IPS-NIHi11 (cell line): ENCODE measurements at regions not wholly inside any gene's neighbourhood (a gene's known extent, or its start where the extent isn't known, plus 50 kb on each side); places are given as distances from the start of the nearest gene placed in this dataset.

ENCODE experiments used
- DNase-seq: peaks from one replicate; pipeline ENCODE4 v3.0.0; 2012; ENCODE audit warnings: mixed read lengths, low spot score

DNA sequence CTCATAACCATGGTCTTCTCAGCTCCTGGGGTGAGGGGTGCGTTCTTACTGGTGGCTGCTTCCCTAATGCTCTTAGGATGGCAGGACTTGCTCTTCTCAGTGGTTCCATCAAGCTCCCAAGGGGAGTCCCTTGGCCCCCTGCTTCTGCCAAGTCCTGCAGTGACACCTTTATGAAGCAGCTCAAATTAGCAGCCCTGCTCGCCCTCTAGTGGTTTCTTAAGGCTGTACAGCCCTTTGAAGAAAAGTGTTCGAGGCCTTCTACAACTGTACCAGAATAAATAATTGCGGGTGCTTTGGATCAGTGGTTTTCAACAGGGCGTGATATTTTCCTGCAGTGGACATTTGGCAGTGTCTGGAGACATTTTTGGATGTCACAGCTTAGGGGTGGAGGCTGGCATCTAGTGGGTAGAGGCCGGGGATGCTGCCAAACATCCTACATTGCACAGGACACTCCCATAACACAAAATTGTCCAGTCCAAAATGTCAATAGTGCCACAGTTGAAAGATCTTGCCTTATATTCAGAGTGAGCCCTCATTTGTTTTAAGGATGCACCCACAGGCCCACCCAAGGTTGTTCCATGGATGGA is 204.7 kb upstream of the S100G start:
- DNase-seq: peak; percentile 44

DNA sequence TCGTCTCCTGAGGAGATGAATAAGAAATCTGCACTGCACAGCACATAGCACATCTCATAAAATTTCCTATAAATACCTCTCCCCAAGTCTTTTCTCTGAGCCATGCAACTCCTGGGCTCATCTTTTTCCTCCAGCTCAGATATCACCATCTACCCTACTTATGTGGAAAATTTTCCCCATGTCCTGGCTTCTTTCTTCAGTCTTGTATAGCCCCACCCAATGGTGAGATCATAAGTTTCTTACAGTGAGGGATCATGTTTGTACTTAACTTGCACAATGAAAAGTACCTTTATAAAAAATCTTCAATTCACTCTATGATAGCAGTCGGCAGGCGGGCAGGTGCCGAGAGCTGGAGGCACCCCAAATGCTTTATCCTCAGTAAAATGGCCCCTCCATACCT is 198.6 kb upstream of the S100G start:
- no peak for DNase-seq

DNA sequence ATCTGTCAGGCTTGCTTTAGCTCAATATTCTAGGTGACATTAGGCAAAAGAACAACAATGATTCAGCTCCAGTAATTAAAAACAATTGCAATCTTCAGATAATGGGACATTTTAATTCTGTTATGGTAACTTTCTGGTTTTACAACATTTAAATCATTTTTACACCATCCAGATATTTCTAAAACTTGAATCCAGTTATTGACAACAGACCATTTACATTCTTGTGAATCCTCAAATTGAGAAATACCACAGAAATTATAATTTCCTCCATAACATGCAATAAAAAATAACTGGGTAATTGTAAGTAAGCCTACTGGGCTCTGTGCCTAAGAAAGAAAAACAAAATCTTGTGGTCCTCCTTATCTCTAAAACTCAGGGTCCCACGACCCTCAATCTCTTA is 195.0 kb upstream of the S100G start:
- no peak for DNase-seq

DNA sequence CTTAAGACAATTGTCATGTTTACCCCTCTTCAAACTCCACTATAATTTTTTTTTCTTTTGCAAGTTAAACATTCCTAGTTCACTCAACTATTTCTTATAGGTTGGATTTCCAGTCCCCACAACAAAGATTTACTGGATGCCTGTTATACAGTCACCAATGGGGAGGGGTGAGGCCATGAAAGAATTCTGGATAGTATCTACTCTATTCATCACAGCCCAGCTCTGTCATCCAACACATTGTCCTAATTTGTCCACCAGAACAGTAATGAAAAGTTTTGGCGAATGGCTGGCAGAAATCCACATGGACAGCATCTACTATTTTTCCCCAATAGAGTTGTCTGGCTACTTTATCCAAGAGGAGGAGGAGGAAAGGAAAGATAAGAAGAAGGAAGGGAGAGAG is 192.7 kb upstream of the S100G start:
- DNase-seq: no peak

DNA sequence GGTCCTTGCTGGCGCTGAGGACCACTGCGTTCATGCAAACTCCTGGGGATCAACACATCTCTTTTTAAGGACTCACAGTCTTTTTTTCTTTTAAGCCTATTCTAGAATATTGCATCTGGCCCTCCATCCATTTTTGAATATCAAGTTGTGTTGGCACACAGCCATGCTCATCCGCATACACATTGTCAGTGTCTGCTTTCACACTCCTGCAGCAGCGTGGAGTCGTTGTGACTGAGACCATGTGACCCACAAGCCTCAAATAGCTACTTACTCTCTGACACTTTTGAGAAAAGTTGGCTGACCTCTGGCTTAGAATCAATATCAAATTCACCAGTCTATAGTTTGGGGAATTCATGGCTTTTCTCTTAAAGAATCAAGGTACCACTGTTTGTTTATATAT is 191.8 kb upstream of the S100G start:
- no peak for DNase-seq

DNA sequence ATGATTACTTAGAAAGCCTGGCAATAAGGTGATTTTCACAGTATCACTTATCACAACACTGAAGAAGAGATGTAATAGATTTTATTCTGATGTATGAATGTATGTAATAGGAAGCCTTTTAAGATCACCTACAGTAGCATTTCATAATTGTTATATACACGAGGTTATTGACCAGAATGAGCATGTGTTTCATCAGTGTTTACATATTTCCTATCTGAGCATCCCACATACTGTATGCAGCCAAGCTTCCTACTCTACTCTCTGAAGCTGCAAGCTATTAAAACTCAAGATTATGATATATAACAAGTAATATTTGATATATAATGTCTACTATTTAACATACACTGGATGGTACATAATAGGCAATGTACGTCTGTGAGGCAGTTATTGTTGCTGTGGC is 190.9 kb upstream of the S100G start:
- no peak for DNase-seq

DNA sequence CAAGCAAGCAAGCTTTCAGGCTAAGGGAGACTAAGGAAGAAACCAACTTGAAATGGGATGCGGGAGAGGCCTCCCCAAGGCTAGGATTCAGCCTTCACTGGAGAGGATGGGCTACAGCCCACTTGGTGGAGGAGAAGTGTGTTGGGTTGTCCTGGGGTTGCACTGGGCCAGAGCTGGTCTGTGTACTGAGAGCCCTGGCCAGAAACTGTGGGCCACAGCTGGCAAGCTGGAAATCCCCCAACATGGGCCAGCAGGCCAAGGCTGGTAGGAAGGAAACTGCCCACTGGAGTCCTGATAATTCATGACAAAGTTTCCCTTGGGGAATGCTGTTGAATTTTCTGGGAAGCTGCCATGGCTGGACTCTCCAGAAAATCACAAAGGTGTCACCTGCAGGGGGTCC is 188.0 kb upstream of the S100G start:
- no peak for DNase-seq

DNA sequence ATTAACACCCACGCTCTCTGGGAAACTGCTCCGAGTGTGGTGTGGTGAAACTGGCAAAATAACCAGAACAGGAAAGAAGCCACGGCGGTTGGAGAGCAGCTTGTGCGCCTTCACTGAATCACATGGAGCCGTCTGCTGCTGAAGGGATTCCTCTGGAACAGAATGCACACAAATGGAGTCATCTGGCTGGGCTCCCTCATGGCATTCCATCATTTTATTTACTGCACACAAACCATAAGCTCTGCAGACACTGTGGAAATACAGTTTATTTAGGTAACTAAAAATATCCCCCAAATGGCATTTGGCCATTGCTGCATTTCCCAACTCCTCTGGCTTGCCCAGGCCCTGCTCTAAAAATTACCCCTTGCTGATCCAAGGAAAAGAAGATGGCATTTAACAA is 187.0 kb upstream of the S100G start:
- DNase-seq: no peak

DNA sequence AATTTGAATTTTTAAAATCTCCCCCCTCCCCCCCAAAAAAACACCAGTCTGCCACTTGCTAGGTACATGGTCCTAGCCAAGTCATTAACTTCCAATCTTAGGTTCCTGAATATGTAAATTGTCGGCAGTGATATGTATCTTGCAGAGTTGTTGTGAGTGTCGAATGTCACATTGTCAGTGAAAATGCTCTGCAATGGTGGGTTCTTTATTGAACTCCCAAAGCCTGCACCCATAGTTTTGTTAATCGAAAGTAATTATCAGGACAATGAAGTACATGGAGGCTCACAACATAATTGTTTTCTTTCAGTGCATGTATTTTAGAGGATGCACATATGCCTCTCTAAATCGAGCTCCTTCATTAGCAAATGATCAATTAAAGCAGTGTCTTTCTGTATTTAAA is 185.6 kb upstream of the S100G start:
- DNase-seq: peak; percentile 13

DNA sequence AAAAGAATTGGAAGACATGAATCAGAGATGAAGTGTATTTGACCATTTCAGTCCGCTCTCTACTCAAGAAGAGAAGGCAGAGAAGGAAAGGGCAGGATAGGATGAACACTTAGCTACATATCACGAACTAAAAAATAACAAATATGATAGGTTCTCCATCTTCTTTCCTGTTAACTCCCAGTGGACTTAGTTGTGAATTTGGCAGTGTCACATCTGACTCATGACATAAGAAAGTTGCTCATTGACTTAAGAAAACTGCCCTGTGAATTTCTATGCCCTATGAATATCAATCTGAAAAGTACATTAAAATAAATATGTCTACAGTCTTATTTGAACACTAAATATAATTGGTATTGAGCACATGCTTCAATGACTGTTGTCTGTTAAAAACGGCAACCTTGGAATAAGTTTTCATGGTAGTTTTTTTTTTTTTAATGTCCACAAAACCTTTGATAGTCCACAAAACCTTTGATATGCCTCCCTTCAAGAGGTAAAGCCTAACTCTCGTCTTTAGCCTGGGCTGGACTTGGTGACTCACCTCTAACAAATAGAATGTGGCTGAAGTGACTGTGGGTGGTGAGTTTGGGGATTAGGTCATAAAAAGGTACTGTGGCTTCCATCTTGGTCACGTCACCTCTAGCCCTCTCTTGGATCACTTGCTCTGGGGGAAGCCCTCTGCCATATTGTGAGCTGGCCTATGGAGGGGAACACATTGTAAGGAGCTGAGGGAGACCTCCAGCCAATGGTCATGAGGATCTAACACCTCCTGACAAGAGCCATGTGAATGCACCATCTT is 184.7 kb upstream of the S100G start:
- DNase-seq: no peak

DNA sequence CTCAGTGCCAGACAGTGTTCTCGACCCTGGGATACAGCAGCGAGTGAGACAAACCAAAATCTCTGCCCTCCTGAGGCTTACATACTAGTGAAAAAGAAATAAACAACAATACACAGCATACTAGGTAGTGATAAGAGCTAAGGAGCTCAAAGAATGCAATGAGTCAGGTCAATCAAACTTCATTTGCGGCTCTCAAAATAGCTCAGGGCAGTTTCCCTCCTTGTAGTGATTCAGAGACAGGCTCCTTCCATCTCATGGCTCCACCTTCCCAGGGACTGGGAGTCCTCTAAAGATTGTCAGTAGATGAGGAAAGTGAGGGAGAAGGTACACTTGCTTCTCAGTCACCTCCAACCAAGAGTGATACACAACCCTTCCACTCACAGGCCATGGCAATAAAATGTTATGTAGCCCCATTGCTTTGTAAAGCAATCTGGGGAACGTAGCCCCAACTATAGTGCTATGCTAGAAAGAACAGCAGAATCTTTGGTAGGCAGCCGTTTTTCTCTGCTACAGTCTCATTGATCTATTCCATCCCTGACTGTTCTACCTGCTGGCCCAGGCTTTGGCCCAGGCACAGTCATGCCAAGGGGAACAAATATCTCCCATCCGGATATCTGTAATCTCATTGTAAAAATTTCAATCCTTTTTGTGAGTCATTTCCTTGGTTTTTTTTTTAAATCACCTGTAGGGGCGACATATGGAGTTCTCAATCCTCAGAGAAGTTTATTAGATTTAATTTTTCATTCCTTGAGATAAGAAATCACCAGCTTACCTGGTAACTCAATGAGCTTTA is 183.1 kb upstream of the S100G start:
- DNase-seq: no peak

DNA sequence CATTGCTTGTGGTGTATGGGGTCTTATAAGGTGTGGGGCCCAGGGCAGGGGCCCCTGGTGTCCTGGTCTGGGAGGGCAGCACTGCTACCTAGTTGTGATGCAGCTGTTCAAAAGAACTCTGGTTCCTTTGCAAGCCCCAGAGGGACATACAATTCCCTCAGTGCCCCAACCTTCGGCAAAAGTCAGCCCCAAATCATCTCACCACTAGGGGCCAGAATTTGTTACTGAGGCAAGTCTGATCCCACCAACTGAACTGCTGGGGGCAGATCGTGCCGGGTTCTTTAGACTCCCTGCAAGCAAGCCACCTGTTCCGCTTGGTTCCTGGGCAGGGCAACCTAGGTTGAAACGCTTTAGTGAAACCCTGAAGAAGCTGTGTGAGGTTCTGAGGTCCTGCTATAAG is 180.1 kb upstream of the S100G start:
- no peak for DNase-seq

DNA sequence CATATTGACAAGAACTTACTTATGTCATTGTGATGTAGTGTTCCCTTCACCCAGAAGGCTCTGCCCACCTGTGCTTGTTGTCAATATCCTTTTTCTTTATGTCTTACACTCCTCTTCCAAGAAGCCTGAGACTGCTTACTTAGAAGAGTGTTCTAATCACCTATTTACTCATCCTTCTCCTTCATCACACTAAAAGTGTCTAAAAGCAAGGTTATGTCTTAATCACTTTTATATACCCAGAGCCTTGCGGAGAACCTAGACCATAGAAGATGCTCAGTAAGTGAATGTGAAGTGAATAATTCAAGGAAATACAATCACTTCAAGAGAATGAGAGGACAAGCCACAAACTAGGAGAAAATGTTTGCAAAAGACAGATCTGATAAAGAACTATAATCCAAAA is 177.6 kb upstream of the S100G start:
- DNase-seq: no peak

DNA sequence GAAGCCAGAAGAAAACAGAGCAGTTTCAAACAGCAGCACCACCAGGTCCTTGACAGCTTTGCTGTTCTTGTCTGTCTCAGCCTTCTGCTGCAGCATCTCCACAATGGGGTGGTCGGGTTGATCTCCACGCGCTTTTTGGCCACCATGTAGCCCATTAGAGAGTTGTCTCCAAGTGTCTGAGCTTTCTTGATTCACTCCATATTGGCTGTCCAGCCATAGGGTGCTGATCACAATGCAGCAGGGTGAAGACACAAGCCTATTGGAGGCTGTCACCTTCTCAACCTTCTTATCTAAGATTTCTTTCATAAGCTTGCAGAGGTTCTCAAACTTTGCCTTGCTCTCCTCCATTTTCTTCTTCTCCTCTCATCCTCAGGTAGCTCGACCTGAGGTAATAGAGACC is 175.4 kb upstream of the S100G start:
- no peak for DNase-seq

DNA sequence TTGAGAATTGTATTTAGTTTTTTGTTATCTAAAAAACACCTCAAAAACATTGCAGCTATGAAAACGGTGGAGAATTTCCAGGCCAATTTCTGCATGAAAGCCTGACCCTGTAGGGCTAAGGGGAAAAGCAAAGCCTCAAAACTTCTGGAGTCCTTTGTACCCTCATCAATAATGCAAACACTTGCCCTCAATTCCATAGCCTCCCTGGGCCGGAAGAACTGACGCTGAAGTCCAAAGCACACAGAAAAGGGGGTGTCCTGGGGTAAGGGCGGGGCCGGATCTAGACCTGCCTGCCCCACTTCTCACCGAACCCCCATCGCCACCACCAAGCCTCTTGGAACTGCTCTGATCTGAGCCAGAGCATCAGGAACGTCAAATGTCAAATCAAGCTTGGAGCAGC is 173.9 kb upstream of the S100G start:
- DNase-seq: no peak

DNA sequence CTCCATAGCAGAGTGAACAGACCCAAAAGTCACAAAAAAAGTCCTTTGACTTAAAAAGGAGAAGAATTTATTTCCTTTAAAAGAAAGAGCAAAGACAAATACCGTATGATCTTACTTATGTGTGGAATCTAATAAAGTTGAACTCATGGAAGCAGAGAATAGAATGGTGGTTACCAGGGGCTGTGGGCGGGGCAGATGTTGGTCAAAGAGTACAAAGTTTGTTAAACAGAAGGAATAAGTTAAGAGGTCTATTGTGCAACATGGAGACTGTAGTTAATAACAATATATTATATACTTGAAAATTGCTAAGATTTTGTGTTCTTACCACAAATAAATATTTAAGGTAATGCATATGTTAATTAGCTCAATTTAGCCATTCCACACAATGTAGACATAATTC is 173.3 kb upstream of the S100G start:
- no peak for DNase-seq

DNA sequence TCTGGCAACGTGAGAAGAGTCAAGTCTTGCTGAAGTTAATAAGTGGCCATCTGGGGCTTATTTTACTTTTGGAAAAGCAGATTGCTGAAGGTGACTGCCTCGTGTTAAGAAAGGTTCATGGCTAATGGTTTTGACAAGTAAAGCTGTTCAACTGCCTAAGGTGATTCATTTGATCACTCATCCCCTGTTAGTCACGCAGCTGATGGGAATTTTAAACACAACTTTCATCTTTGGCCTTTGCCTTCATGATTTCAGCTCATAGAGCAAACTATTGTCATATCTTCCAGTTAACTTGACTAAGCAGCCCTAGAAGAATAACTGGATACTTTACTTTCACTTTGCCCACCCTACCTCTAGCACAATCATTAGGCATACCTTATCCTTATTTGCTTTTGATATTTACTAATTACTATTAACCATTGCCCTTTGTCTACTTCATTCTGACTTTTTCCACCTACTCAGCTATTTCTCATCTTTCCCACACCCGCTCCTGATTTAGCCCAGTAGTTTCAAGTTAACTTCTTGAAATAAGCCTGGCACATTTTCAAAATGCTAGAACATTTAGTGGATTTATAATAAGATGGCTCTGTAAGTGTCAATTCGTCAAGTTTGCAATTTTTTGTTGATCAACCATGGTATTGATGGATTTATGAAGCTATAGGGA is 170.6 kb upstream of the S100G start:
- no peak for DNase-seq

DNA sequence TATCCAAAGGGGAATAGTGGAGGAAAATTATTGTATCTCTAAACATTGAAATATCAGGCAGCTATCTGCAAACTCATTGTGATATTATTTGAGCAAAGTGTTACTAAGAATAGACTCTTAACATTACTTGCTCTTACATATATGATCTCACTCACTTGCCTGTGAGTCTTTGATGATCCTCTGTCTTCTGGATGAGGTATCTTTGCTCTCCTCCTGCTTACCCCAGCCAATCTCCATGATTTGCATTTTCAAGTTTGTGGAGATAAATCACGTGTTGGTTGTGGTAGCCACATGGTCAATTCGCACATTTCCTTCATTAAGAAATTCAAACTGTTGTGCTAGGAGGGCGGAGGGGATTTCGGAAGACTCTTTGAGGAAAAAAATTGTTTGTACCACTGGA is 169.9 kb upstream of the S100G start:
- no peak for DNase-seq

DNA sequence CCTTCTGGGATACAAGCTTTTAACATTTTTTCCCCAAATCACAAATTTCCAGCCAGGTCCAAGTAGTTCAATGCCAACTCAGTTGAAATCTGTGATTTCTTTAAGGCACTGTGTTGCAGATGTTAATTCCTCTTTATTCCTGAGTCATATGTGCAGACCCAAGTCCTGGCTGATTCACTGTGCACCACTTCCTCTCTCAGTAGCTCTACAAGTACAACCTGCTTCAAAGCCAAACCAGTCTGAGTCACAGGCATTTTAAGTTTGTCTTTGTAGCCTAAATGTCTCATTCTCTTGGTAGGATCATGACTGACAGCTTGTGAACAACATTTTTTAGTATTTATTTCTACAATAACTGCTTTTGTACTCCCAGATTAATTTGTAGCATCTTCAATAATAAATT is 165.6 kb upstream of the S100G start:
- no peak for DNase-seq

DNA sequence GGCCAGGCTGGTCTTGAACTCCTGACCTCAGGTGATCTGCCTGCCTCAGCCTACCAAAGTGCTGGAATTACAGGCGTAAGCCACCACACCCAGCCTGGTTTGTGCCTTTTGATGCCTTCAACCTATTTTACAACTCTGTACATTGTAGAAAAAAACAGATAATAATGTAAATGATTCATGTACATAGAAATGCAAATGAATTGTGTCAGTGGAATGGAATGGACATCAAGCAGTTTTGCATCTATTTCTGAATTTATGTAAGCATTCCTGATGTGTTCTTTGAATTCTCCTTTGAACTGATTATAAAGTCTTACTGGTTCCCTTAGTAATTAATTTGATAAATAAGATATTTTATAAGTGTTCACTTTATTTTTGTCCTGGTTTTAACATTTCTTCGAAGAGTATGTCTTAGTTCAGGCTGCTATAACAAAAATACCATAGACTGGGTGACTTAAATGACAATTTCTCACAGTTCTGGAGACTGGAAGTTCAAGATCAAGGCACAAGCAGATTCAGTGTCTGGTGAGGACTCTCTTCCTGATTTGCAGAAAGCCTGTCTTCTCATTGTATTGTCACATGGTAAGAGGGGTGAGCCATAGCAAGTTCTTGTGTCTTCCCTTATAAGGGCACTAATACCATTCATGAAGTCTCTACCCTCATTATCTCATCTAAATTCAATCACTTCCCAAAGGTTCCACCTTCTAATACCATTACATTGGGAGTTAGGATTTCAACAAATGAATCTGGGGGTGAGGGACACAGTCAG is 162.2 kb upstream of the S100G start:
- no peak for DNase-seq

DNA sequence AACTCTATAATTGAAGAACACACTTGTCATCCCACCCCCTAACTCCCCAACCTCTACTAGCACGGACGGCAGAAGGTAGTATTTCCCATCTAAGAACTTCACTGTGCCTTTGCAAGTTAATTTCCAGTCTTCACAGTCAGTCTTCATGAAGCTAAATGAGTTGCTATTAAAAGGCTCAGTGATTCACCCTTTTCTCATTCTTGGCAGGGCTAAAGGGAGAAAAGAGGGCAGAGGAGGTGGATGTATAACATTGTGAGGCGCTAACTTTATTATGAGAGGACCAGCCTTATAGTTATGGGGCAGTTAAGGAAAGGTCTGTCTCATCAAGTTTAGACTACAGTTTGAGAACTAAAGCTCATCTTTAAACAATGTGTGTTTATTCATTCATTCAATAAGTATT is 161.0 kb upstream of the S100G start:
- no peak for DNase-seq

DNA sequence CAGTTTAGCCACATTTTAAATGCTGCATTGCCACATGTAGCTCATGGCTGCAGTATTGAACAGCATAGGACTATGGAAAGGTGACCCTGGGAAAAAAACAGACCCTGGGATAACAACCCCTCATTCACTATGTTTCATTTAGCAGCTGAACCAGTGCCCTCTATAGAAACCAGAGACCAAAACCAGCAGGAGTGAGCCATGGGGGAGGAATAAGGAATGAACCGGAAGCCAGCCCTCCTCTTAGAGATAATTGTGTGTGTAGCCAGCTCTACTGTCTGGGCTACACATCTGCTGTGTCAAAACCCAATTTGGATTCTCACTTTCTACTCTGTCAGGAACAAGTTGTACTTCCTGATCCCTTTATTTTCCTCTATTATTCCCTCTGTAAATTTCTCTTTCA is 158.5 kb upstream of the S100G start:
- DNase-seq: no peak
